Neuronal stem cell (in vitro differentiated cells): ENCODE measurements at regions not wholly inside any gene's neighbourhood (a gene's known extent, or its start where the extent isn't known, plus 50 kb on each side); places are given as distances from the start of the nearest gene placed in this dataset.

Source experiments
- DNase-seq: peaks from one replicate; pipeline ENCODE4 v3.0.0-alpha.2; 2013; ENCODE audit warnings: low spot score
- H2AFZ ChIP-seq: one replicate; pipeline ENCODE4 v1.6.1; 2013; ENCODE audit warnings: mild to moderate bottlenecking, low read length, inconsistent platforms
- H2AK5ac ChIP-seq: 2 replicates; pipeline ENCODE4 v1.6.1; 2013; ENCODE audit warnings: low read depth, mild to moderate bottlenecking, inconsistent platforms, low read length, moderate library complexity, mixed read lengths
- H2BK120ac ChIP-seq: 2 replicates; pipeline ENCODE4 v1.6.1; 2013; ENCODE audit warnings: low read depth, mild to moderate bottlenecking, inconsistent platforms, low read length, moderate library complexity, mixed read lengths
- H2BK12ac ChIP-seq: one replicate; pipeline ENCODE4 v1.6.1; 2013; ENCODE audit warnings: low read length, inconsistent platforms
- H2BK15ac ChIP-seq: 2 replicates; pipeline ENCODE4 v1.6.1; 2013; ENCODE audit warnings: mild to moderate bottlenecking, low read length, inconsistent platforms, mixed read lengths
- H2BK5ac ChIP-seq: one replicate; pipeline ENCODE4 v1.6.1; 2013; ENCODE audit warnings: inconsistent platforms, mild to moderate bottlenecking, low read length, moderate library complexity
- H3K14ac ChIP-seq: one replicate; pipeline ENCODE4 v1.6.1; 2013; ENCODE audit warnings: low read length, inconsistent platforms
- H3K18ac ChIP-seq: 2 replicates; pipeline ENCODE4 v1.6.1; 2013; ENCODE audit warnings: low read length, inconsistent platforms
- H3K23ac ChIP-seq: 2 replicates; pipeline ENCODE4 v1.6.1; 2013; ENCODE audit warnings: low read depth, mild to moderate bottlenecking, mixed read lengths, low read length, inconsistent platforms; ENCODE audit not compliant: poor library complexity
- H3K27ac ChIP-seq: replicated peaks from 3 replicates; pipeline ENCODE4 v1.5.1; 2013; ENCODE audit warnings: low read length, inconsistent platforms
- H3K27me3 ChIP-seq, 3 experiments: 2 replicates each; pipeline ENCODE4 v1.6.1; 2013; ENCODE audit warnings: low read length in 3 of 3, mild to moderate bottlenecking in 2 of 3, inconsistent platforms in 1 of 3, low read depth in 1 of 3, mixed read lengths in 1 of 3, moderate library complexity in 1 of 3; ENCODE audit not compliant: control insufficient read depth in 3 of 3, insufficient read depth in 3 of 3
- H3K36me3 ChIP-seq, 2 donors: replicated peaks in 1 of 2; 2 replicates each; pipeline ENCODE4 v1.6.1; 2013; ENCODE audit warnings: low read length in 2 of 2; ENCODE audit not compliant: control insufficient read depth in 2 of 2, insufficient read depth in 2 of 2
- H3K4ac ChIP-seq: 2 replicates; pipeline ENCODE4 v1.6.1; 2013; ENCODE audit warnings: inconsistent platforms, mild to moderate bottlenecking, low read length, moderate library complexity
- H3K4me1 ChIP-seq, 2 donors: 1 replicate in 1 of 2; 2 replicates in 1 of 2; pipeline ENCODE4 v1.6.1; 2013; ENCODE audit warnings: low read length in 2 of 2, low read depth in 1 of 2; ENCODE audit not compliant: control insufficient read depth in 2 of 2, insufficient read depth in 1 of 2
- H3K4me2 ChIP-seq: one replicate; pipeline ENCODE4 v1.6.1; 2013; ENCODE audit warnings: mild to moderate bottlenecking, low read length, inconsistent platforms; ENCODE audit not compliant: insufficient read depth, poor library complexity, severe bottlenecking
- H3K4me3 ChIP-seq, 2 donors: 2 replicates each; pipeline ENCODE4 v1.5.1; 2013; ENCODE audit warnings: low read length in 2 of 2, mild to moderate bottlenecking in 2 of 2, inconsistent platforms in 1 of 2, moderate library complexity in 1 of 2
- H3K79me1 ChIP-seq: one replicate; pipeline ENCODE4 v1.6.1; 2013; ENCODE audit warnings: low read depth, mild to moderate bottlenecking, inconsistent platforms, low read length, moderate library complexity
- H3K9ac ChIP-seq: one replicate; pipeline ENCODE4 v1.6.1; 2013; ENCODE audit warnings: mild to moderate bottlenecking, low read depth, low read length, inconsistent platforms; ENCODE audit not compliant: poor library complexity
- H3K9me3 ChIP-seq, 2 donors: replicated peaks in 1 of 2; 2 replicates each; pipeline versions ENCODE3 to v1.6.1; 2013; ENCODE audit warnings: low read length in 2 of 2, mild to moderate bottlenecking in 2 of 2, inconsistent platforms in 1 of 2, low read depth in 1 of 2, mixed read lengths in 1 of 2, moderate library complexity in 1 of 2; ENCODE audit not compliant: control insufficient read depth in 2 of 2, insufficient read depth in 1 of 2
- H4K8ac ChIP-seq: one replicate; pipeline ENCODE4 v1.6.1; 2013; ENCODE audit warnings: low read depth, mild to moderate bottlenecking, inconsistent platforms, low read length, moderate library complexity
- H4K91ac ChIP-seq: one replicate; pipeline ENCODE4 v1.6.1; 2013; ENCODE audit warnings: low read length, low read depth, mild to moderate bottlenecking, inconsistent platforms; ENCODE audit not compliant: poor library complexity
- WGBS, 2 donors: extraction: QIAGEN DNeasy Blood & Tissue Kit; methylation state at CpG; one replicate each; pipeline ENCODE4 v1.1.7; 2013; ENCODE audit warnings: missing lambda C conversion rate in 2 of 2, mixed read lengths in 1 of 2; ENCODE audit not compliant: insufficient read length in 2 of 2, insufficient replicate concordance in 1 of 2; ENCODE audit errors: extremely low coverage in 2 of 2; 5-methylcytosine and 5-hydroxymethylcytosine counted together

DNA sequence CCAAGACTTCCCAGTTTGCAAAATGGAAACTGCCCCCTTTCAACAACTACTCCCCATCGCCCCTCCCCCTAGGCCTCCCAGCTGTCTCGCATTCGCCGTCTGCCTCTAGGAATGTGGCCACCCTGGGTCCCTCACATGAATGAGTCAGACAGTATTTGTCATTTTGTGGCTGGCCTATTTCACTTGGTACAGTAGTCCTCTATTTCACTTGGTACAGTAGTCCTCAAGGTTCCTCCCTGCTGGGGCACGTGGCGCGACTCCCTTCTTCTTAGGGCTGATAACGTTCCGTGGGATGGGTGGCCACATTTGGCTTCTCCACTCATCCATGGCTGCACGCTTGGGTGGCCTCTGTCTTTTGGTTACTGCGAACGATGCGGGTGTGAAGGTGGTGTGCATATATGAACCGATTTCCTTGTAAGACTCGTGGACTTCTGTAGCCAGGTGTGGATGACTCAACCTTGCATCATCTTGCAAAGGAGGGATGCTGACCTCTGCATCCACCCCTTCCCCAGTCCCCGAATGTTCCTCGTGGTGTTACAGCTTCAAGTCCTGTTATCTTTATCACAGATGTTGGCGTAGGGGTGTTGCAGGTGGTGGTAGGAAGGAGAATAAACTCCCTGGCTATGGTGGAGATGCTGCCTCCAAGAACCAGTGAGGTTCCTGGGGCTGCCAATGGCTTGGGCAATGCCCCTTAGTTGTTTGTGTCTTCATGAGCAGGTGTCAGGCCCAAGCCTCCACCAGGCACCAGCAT lies 112.1 kb upstream of the SOX1 start:
- Histone ChIP-seq H3K27ac (no peak overlapping the region), H3K79me1 (no peaks in the 10 kb centered on the region), H3K9me3 (peaks cover 8 to 11% of the 10 kb centered on the region in 2 donors), H3K36me3 (no peaks in the 10 kb centered on the region), H3K27me3 (peaks cover 0 to 2% (median 0%) of the 10 kb centered on the region in 3 experiments), H2BK12ac (no peak overlapping the region), H4K8ac (no peak overlapping the region), H3K4ac (no peak overlapping the region), H2BK15ac (no peak overlapping the region), H3K14ac (no peak overlapping the region), H2BK120ac (no peak overlapping the region), H2AFZ (no peak overlapping the region), H3K18ac (peak overlapping the region; percentile 20), H2AK5ac (peak overlapping the region; percentile 20), H3K23ac (no peak overlapping the region), H2BK5ac (no peak overlapping the region), H3K9ac (no peak overlapping the region), H3K4me1 (no peaks in the 10 kb centered on the region), H3K4me3 (no peak overlapping the region), H4K91ac (no peak overlapping the region), H3K4me2 (no peak overlapping the region)
- no CpG with 5 or more reads among the region's 18 CpGs for WGBS, 2 donors
- DNase-seq = no peak

GRCh38 chr13:111955412-111956065 lies 111.4 kb upstream of the SOX1 start:
- no peak overlapping the region for H3K23ac ChIP-seq
- peak overlapping the region; percentile 32 for H2BK15ac ChIP-seq
- no peak overlapping the region for H3K4me2 ChIP-seq
- H3K79me1 ChIP-seq = no peaks in the 10 kb centered on the region
- peaks cover 0 to 2% (median 0%) of the 10 kb centered on the region in 3 experiments for H3K27me3 ChIP-seq
- H3K36me3 ChIP-seq = no peaks in the 10 kb centered on the region
- no peak overlapping the region for H2AK5ac ChIP-seq
- H3K9me3 ChIP-seq = peaks cover 8% of the 10 kb centered on the region in 2 donors
- no peak overlapping the region for H4K91ac ChIP-seq
- H2BK12ac ChIP-seq = no peak overlapping the region
- no peak overlapping the region for H4K8ac ChIP-seq
- H3K4me3 ChIP-seq = no peak overlapping the region
- DNase-seq = no peak
- H3K4me1 ChIP-seq = no peaks in the 10 kb centered on the region
- H3K9ac ChIP-seq = no peak overlapping the region
- H3K27ac ChIP-seq = no peak overlapping the region
- H2BK5ac ChIP-seq = no peak overlapping the region
- no peak overlapping the region for H2BK120ac ChIP-seq
- no peak overlapping the region for H3K4ac ChIP-seq
- H3K14ac ChIP-seq = no peak overlapping the region
- WGBS, 2 donors = no CpG with 5 or more reads among the region's 27 CpGs
- no peak overlapping the region for H2AFZ ChIP-seq
- no peak overlapping the region for H3K18ac ChIP-seq

- H2AFZ ChIP-seq = no peak overlapping the region
- H2BK120ac ChIP-seq = no peak overlapping the region
- no peak overlapping the region for H2BK15ac ChIP-seq
- H3K4me3 ChIP-seq = no peak overlapping the region
- DNase-seq = no peak
- H4K8ac ChIP-seq = no peak overlapping the region
- H3K14ac ChIP-seq = no peak overlapping the region
- no peak overlapping the region for H3K9ac ChIP-seq
- peaks cover 0 to 6% (median 0%) of the 10 kb centered on the region in 3 experiments for H3K27me3 ChIP-seq
- peaks cover 0 to 5% of the 10 kb centered on the region in 2 donors for H3K9me3 ChIP-seq
- H3K79me1 ChIP-seq = no peaks in the 10 kb centered on the region
- H4K91ac ChIP-seq = no peak overlapping the region
- H3K4ac ChIP-seq = no peak overlapping the region
- H3K18ac ChIP-seq = peak overlapping the region; percentile 68
- no peak overlapping the region for H2BK12ac ChIP-seq
- H2BK5ac ChIP-seq = no peak overlapping the region
- peak overlapping the region; percentile 34 for H2AK5ac ChIP-seq
- no peaks in the 10 kb centered on the region for H3K4me1 ChIP-seq
- H3K4me2 ChIP-seq = no peak overlapping the region
- WGBS, 2 donors = no CpG with 5 or more reads among the region's 59 CpGs
- no peak overlapping the region for H3K27ac ChIP-seq
- H3K36me3 ChIP-seq = no peaks in the 10 kb centered on the region
- H3K23ac ChIP-seq = no peak overlapping the region
Observed at GRCh38 chr13:111956261-111957151, 110.4 kb upstream of the SOX1 start.
